GM12878 (cell line): ENCODE measurements at regions not wholly inside any gene's neighbourhood (a gene's known extent, or its start where the extent isn't known, plus 50 kb on each side); places are given as distances from the start of the nearest gene placed in this dataset.

Experiments used
- ATAC-seq: fragments of 200-7000 bp; cut with Tn5 transposase; 3 replicates; pipeline ENCODE4 v1.9.1; 2020; ENCODE audit warnings: mild to moderate bottlenecking, moderate library complexity
- BruUV-seq: library from RNA; stranded (reverse); fragments of 400-500 nt; replicated peaks from 2 replicates; lab custom pipeline; 2021; lab: Mats Ljungman, UMichigan
- CTCF ChIA-PET: fragments of 300-600 bp; sonication (Branson Sonifier 250); formaldehyde crosslinking; extraction: SDS; loops from one replicate; lab custom pipeline; 2021; ENCODE audit warnings: inconsistent platforms; lab: Yijun Ruan, JAX
- POLR2A ChIA-PET: fragments of 350-600 bp; formaldehyde crosslinking; extraction: SDS; loops from one replicate; lab custom pipeline; 2021; ENCODE audit warnings: inconsistent platforms; lab: Charles Lee
- RAD21 ChIA-PET: fragments of 300-600 bp; sonication (Branson Sonifier 250); formaldehyde crosslinking; loops from one replicate; lab custom pipeline; 2023; ENCODE audit warnings: antibody characterized with exemption; ENCODE audit not compliant: unreplicated experiment; lab: Charles Lee
- SMC1A ChIA-PET: fragments of 300-600 bp; sonication (Branson Sonifier 250); formaldehyde crosslinking; loops from one replicate; lab custom pipeline; 2023; ENCODE audit not compliant: unreplicated experiment, uncharacterized antibody; lab: Charles Lee
- DNase-seq: peaks from one replicate; pipeline ENCODE4 v3.0.0-alpha.2; 2011; ENCODE audit warnings: low read depth, low spot score
- FAIRE-seq: peaks from 3 replicates; lab custom pipeline; 2011; peaks lifted over from hg19 to GRCh38; lab: Jason Lieb, UNC
- H2AFZ ChIP-seq: 2 replicates; pipeline ENCODE4 v1.6.0; 2011; ENCODE audit warnings: low read depth, low read length, control low read depth; ENCODE audit not compliant: control insufficient read depth
- H3K27ac ChIP-seq: 2 replicates; pipeline ENCODE4 v1.5.1; 2011; ENCODE audit warnings: control low read depth; ENCODE audit not compliant: control insufficient read depth, insufficient read depth
- H3K27me3 ChIP-seq, 2 experiments: replicated peaks in 1 of 2; 2 replicates each; pipeline versions ENCODE4 v1.6.0 to v1.6.1; 2011; ENCODE audit warnings: low read length in 1 of 2; ENCODE audit not compliant: control insufficient read depth in 2 of 2, insufficient read depth in 2 of 2
- H3K36me3 ChIP-seq, 2 experiments: 2 replicates each; pipeline ENCODE4 v1.5.1; 2011; ENCODE audit warnings: low read length in 1 of 2; ENCODE audit not compliant: control insufficient read depth in 2 of 2, insufficient read depth in 2 of 2
- H3K4me1 ChIP-seq: 2 replicates; pipeline ENCODE4 v1.6.1; 2011; ENCODE audit warnings: mild to moderate bottlenecking, low read length, moderate library complexity, mixed read lengths; ENCODE audit not compliant: control insufficient read depth, insufficient read depth
- H3K4me2 ChIP-seq: 2 replicates; pipeline ENCODE4 v1.6.0; 2011; ENCODE audit warnings: control low read depth; ENCODE audit not compliant: control insufficient read depth, insufficient read depth
- H3K4me3 ChIP-seq: fragments of 200-600 bp; sonication (generic); 2 replicates; pipeline ENCODE4 v1.5.1; 2016
- H3K79me2 ChIP-seq: 2 replicates; pipeline ENCODE4 v1.6.0; 2011; ENCODE audit warnings: low read length; ENCODE audit not compliant: control insufficient read depth, insufficient read depth
- H3K9ac ChIP-seq: 2 replicates; pipeline ENCODE4 v1.8.0; 2011; ENCODE audit warnings: low read length, control low read depth, mixed read lengths; ENCODE audit not compliant: control insufficient read depth, insufficient read depth
- H3K9me3 ChIP-seq: replicated peaks from 3 replicates; pipeline ENCODE4 v1.5.1; 2011; ENCODE audit warnings: mild to moderate bottlenecking, low read length; ENCODE audit not compliant: control insufficient read depth, insufficient read depth
- H4K20me1 ChIP-seq: 2 replicates; pipeline ENCODE4 v1.6.0; 2011; ENCODE audit not compliant: control insufficient read depth, insufficient read depth
- E2F4 ChIP-seq: IDR thresholded peaks from 2 replicates; pipeline ENCODE4 v1.6.1; 2012; ENCODE audit warnings: low read depth, low read length, improper control_type of control experiment
- E4F1 ChIP-seq: fragments of 450-650 bp; IDR thresholded peaks from 2 replicates; pipeline ENCODE4 v1.6.1; 2018; ENCODE audit warnings: borderline replicate concordance, mild to moderate bottlenecking; ENCODE audit not compliant: partially characterized antibody
- FOS ChIP-seq: IDR thresholded peaks from 3 replicates; pipeline ENCODE4 v1.6.1; 2011; ENCODE audit warnings: borderline replicate concordance; ENCODE audit not compliant: insufficient read length; ENCODE audit errors: extremely low read depth
- MTA3 ChIP-seq: IDR thresholded peaks from 2 replicates; pipeline ENCODE4 v1.6.1; 2012; ENCODE audit warnings: low read length, inconsistent platforms, borderline replicate concordance
- NFIC ChIP-seq: IDR thresholded peaks from 2 replicates; pipeline ENCODE4 v1.6.1; 2012; ENCODE audit warnings: low read depth, mild to moderate bottlenecking, inconsistent platforms, low read length, moderate library complexity
- NR2F1 ChIP-seq: fragments of 450-650 bp; conservative IDR thresholded peaks from 2 replicates; pipeline ENCODE4 v1.6.1; 2017; ENCODE audit warnings: mild to moderate bottlenecking
- PAX8 ChIP-seq: fragments of 450-650 bp; IDR thresholded peaks from 2 replicates; pipeline ENCODE4 v1.6.1; 2017; ENCODE audit warnings: mild to moderate bottlenecking, moderate library complexity
- RCOR1 ChIP-seq: conservative IDR thresholded peaks from 2 replicates; pipeline ENCODE4 v1.6.1; 2012; ENCODE audit warnings: low read depth, low read length, improper control_type of control experiment
- RELB ChIP-seq: fragments of 450-650 bp; IDR thresholded peaks from 2 replicates; pipeline ENCODE4 v1.6.1; 2017; ENCODE audit warnings: low read depth, mild to moderate bottlenecking, moderate library complexity
- SIX5 ChIP-seq: IDR thresholded peaks from 2 replicates; pipeline ENCODE4 v1.6.1; 2011; ENCODE audit warnings: mild to moderate bottlenecking, low read depth, low read length, moderate library complexity; ENCODE audit not compliant: severe bottlenecking
- SMC3 ChIP-seq: IDR thresholded peaks from 2 replicates; pipeline ENCODE4 v1.6.1; 2011; ENCODE audit warnings: low read length, improper control_type of control experiment, borderline replicate concordance
- STAT1 ChIP-seq: fragments of 450-650 bp; conservative IDR thresholded peaks from 2 replicates; pipeline ENCODE4 v1.6.1; 2014; ENCODE audit warnings: antibody characterized with exemption, mild to moderate bottlenecking
- SUZ12 ChIP-seq: fragments of 200-600 bp; sonication (generic); IDR thresholded peaks from one replicate; pipeline ENCODE4 v1.6.1; 2018; ENCODE audit warnings: antibody characterized with exemption, mild to moderate bottlenecking; ENCODE audit not compliant: unreplicated experiment
- TCF3 ChIP-seq: IDR thresholded peaks from 2 replicates; pipeline ENCODE4 v1.6.1; 2012; ENCODE audit warnings: low read depth, mild to moderate bottlenecking, low read length, borderline replicate concordance; ENCODE audit not compliant: insufficient read depth
- ZNF274 ChIP-seq: IDR thresholded peaks from one replicate; pipeline ENCODE4 v1.8.0; 2011; ENCODE audit not compliant: insufficient read length, insufficient read depth
- WGBS: methylation state at CpG from one replicate; pipeline ENCODE4 v1.1.6; 2016; ENCODE audit warnings: low lambda C conversion rate; ENCODE audit not compliant: insufficient replicate concordance, insufficient coverage; ENCODE audit errors: missing lambda C conversion rate; 5-methylcytosine and 5-hydroxymethylcytosine counted together
- in situ Hi-C: fragments of 300-500 bp; cut with MboI; formaldehyde crosslinking; loops from 9 replicates; pipeline ENCODE4 v1.14.3; 2018; ENCODE audit warnings: mixed read lengths
- intact Hi-C: fragments of 100-400 bp; cut with micrococcal nuclease; formaldehyde crosslinking; loops from one replicate; pipeline ENCODE4 v1.14.2; 2022; ENCODE audit not compliant: unreplicated experiment

- POLR2A ChIA-PET = no interaction called here
- Histone ChIP-seq H3K36me3 (no peaks in the 10 kb centered on the region), H3K4me3 (no peak overlapping the region), H3K27ac (no peak overlapping the region), H4K20me1 (no peaks in the 10 kb centered on the region), H2AFZ (no peak overlapping the region), H3K79me2 (no peaks in the 10 kb centered on the region), H3K27me3 (no peaks in the 10 kb centered on the region), H3K9me3 (no peaks in the 10 kb centered on the region), H3K4me2 (no peak overlapping the region), H3K4me1 (no peaks in the 10 kb centered on the region), H3K9ac (no peak overlapping the region)
- no peak for TF ChIP-seq NFIC
- TF ChIP-seq SMC3 = no peak
- no peak for TF ChIP-seq STAT1
- TF ChIP-seq NR2F1 = no peak
- TF ChIP-seq SUZ12 = no peak
- TF ChIP-seq TCF3 = no peak
- TF ChIP-seq MTA3 = no peak
- TF ChIP-seq SIX5 = no peak
- TF ChIP-seq FOS = no peak
- no peak for TF ChIP-seq ZNF274
- no peak for TF ChIP-seq PAX8
- no peak for TF ChIP-seq E4F1
- TF ChIP-seq RELB = no peak
- TF ChIP-seq RCOR1 = no peak
- TF ChIP-seq E2F4 = no peak
- DNase-seq (no peak), ATAC-seq (no peak), FAIRE-seq (no peak)
- CTCF ChIA-PET = no interaction called here
- no TSS peak for BruUV-seq
- intact Hi-C loops = no loop called here
- in situ Hi-C loops = no loop called here
- 0% methylated on average over 3 of the region's 3 CpGs for WGBS
- SMC1A ChIA-PET = no interaction called here
- RAD21 ChIA-PET = no interaction called here
Observed at GRCh38 chr2:209114588-209115240, 309.1 kb upstream of the MAP2 start.
